IMR-90 (cell line): ENCODE measurements at regions not wholly inside any gene's neighbourhood (a gene's known extent, or its start where the extent isn't known, plus 50 kb on each side); places are given as distances from the start of the nearest gene placed in this dataset.

Source experiments
- ATAC-seq: fragments of 200-7000 bp; cut with Tn5 transposase; 2 replicates; pipeline ENCODE4 v1.9.1; 2020; ENCODE audit warnings: low read depth, mild to moderate bottlenecking, moderate library complexity
- BruUV-seq: library from RNA; stranded (reverse); fragments of 400-500 nt; replicated peaks from 2 replicates; lab custom pipeline; 2021; lab: Mats Ljungman, UMichigan
- CTCF ChIA-PET: fragments of 300-600 bp; formaldehyde crosslinking; extraction: SDS; loops from one replicate; lab custom pipeline; 2021; ENCODE audit warnings: antibody characterized with exemption; lab: Yijun Ruan, JAX
- POLR2A ChIA-PET: fragments of 300-600 bp; sonication (Branson Sonifier 250); formaldehyde crosslinking; loops from one replicate; lab custom pipeline; 2022; ENCODE audit warnings: antibody characterized with exemption; ENCODE audit not compliant: unreplicated experiment; lab: Charles Lee
- DNase-seq: peaks from one replicate; pipeline ENCODE4 v3.0.0; 2013
- H2AFZ ChIP-seq: replicated peaks from 2 replicates; pipeline ENCODE3; 2013; ENCODE audit warnings: low read length, mild to moderate bottlenecking; ENCODE audit not compliant: poor library complexity
- H2AK5ac ChIP-seq: 2 replicates; pipeline ENCODE4 v1.6.1; 2013; ENCODE audit warnings: low read depth, low read length, inconsistent platforms
- H2AK9ac ChIP-seq: replicated peaks from 2 replicates; pipeline ENCODE3; 2013; ENCODE audit warnings: mild to moderate bottlenecking, low read depth, low read length, moderate library complexity; ENCODE audit not compliant: poor library complexity
- H2BK120ac ChIP-seq: 2 replicates; pipeline ENCODE4 v1.6.1; 2013; ENCODE audit warnings: low read depth, low read length, inconsistent platforms
- H2BK15ac ChIP-seq: 3 replicates; pipeline ENCODE4 v1.6.1; 2013; ENCODE audit warnings: low read depth, low read length, inconsistent platforms
- H2BK20ac ChIP-seq: 2 replicates; pipeline ENCODE4 v1.6.1; 2013; ENCODE audit warnings: low read depth, mild to moderate bottlenecking, inconsistent platforms, low read length, moderate library complexity
- H2BK5ac ChIP-seq: 2 replicates; pipeline ENCODE4 v1.6.1; 2013; ENCODE audit warnings: mild to moderate bottlenecking, low read depth, low read length, inconsistent platforms; ENCODE audit not compliant: poor library complexity, severe bottlenecking
- H3K14ac ChIP-seq: replicated peaks from 2 replicates; pipeline ENCODE4 v1.6.1; 2013; ENCODE audit warnings: low read depth, low read length, inconsistent platforms
- H3K18ac ChIP-seq: 2 replicates; pipeline ENCODE4 v1.6.1; 2013; ENCODE audit warnings: low read depth, low read length, control low read depth
- H3K23ac ChIP-seq: 2 replicates; pipeline ENCODE4 v1.6.1; 2013; ENCODE audit warnings: low read depth, low read length, inconsistent platforms
- H3K27ac ChIP-seq: 2 replicates; pipeline ENCODE4 v1.5.1; 2013; ENCODE audit warnings: mild to moderate bottlenecking, control low read depth, low read length; ENCODE audit not compliant: insufficient read depth
- H3K27me3 ChIP-seq: 2 replicates; pipeline ENCODE4 v1.6.1; 2013; ENCODE audit warnings: low read length; ENCODE audit not compliant: control insufficient read depth, insufficient read depth
- H3K36me3 ChIP-seq: 2 replicates; pipeline ENCODE4 v1.6.1; 2013; ENCODE audit warnings: low read length, mixed read lengths; ENCODE audit not compliant: control insufficient read depth, insufficient read depth
- H3K4ac ChIP-seq: 2 replicates; pipeline ENCODE4 v1.6.1; 2013; ENCODE audit warnings: low read depth, low read length, inconsistent platforms
- H3K4me1 ChIP-seq: 2 replicates; pipeline ENCODE4 v1.6.1; 2013; ENCODE audit warnings: low read length, mixed read lengths; ENCODE audit not compliant: control insufficient read depth, insufficient read depth
- H3K4me2 ChIP-seq: 2 replicates; pipeline ENCODE4 v1.6.1; 2013; ENCODE audit warnings: low read depth, mild to moderate bottlenecking, control low read depth, low read length, moderate library complexity
- H3K4me3 ChIP-seq: 2 replicates; pipeline ENCODE4 v1.5.1; 2013; ENCODE audit warnings: low read depth, mild to moderate bottlenecking, control low read depth, low read length, moderate library complexity; ENCODE audit not compliant: insufficient read depth
- H3K56ac ChIP-seq: 2 replicates; pipeline ENCODE4 v1.6.1; 2013; ENCODE audit warnings: low read length, inconsistent platforms; ENCODE audit not compliant: insufficient read depth; ENCODE audit errors: extremely low read depth
- H3K79me1 ChIP-seq, 2 experiments: 2 replicates each; pipeline ENCODE4 v1.6.1; 2013; ENCODE audit warnings: low read length in 2 of 2, inconsistent platforms in 1 of 2, low read depth in 1 of 2
- H3K9ac ChIP-seq: 2 replicates; pipeline ENCODE4 v1.6.1; 2013; ENCODE audit warnings: low read depth, low read length, control low read depth
- H3K9me1 ChIP-seq: 2 replicates; pipeline ENCODE4 v1.6.1; 2013; ENCODE audit warnings: low read length, inconsistent platforms; ENCODE audit not compliant: insufficient read depth
- H3K9me3 ChIP-seq: 2 replicates; pipeline ENCODE4 v1.6.1; 2013; ENCODE audit warnings: low read length; ENCODE audit not compliant: control insufficient read depth, insufficient read depth
- H4K20me1 ChIP-seq: 2 replicates; pipeline ENCODE4 v1.6.1; 2013; ENCODE audit warnings: low read length, inconsistent platforms; ENCODE audit not compliant: insufficient read depth
- H4K5ac ChIP-seq: 2 replicates; pipeline ENCODE4 v1.6.1; 2013; ENCODE audit warnings: mild to moderate bottlenecking, low read depth, low read length, control low read depth
- H4K8ac ChIP-seq, 2 experiments: 2 replicates each; pipeline ENCODE4 v1.6.1; 2013; ENCODE audit warnings: low read depth in 2 of 2, low read length in 2 of 2, control low read depth in 1 of 2, inconsistent platforms in 1 of 2
- H4K91ac ChIP-seq: 2 replicates; pipeline ENCODE4 v1.6.1; 2013; ENCODE audit warnings: low read depth, low read length, inconsistent platforms; ENCODE audit not compliant: insufficient read depth
- CEBPB ChIP-seq: IDR thresholded peaks from 2 replicates; pipeline ENCODE4 v1.6.1; 2012; ENCODE audit warnings: low read depth, low read length, improper control_type of control experiment
- CHD1 ChIP-seq: IDR thresholded peaks from 2 replicates; pipeline ENCODE4 v1.6.1; 2012; ENCODE audit warnings: low read depth, low read length, improper control_type of control experiment
- ELK1 ChIP-seq: fragments of 150-350 bp; IDR thresholded peaks from 2 replicates; pipeline ENCODE4 v1.6.1; 2016; ENCODE audit warnings: low read depth, mild to moderate bottlenecking, low read length, moderate library complexity, borderline replicate concordance
- MXI1 ChIP-seq: IDR thresholded peaks from 2 replicates; pipeline ENCODE4 v1.6.1; 2012; ENCODE audit warnings: low read depth, mild to moderate bottlenecking, low read length, moderate library complexity, borderline replicate concordance
- SMC3 ChIP-seq: fragments of 150-350 bp; IDR thresholded peaks from 2 replicates; pipeline ENCODE4 v1.6.1; 2016; ENCODE audit warnings: low read depth, mild to moderate bottlenecking, antibody characterized with exemption, low read length, moderate library complexity
- WGBS, 2 experiments: methylation state at CpG; one replicate each; pipeline versions ENCODE4 v1.1.5 to v1.1.7; 2013; ENCODE audit warnings: missing lambda C conversion rate in 2 of 2; ENCODE audit not compliant: insufficient read length in 1 of 2; ENCODE audit errors: extremely low coverage in 2 of 2; 5-methylcytosine and 5-hydroxymethylcytosine counted together
- dilution Hi-C: fragments of 300-500 bp; cut with HindIII; formaldehyde crosslinking; loops from one replicate; pipeline ENCODE4 v1.14.3; 2018; ENCODE audit warnings: low sequenced_read_pairs; ENCODE audit not compliant: unreplicated experiment
- in situ Hi-C: fragments of 300-500 bp; cut with MboI; formaldehyde crosslinking; loops from 3 replicates; pipeline ENCODE4 v1.14.3; 2019; ENCODE audit warnings: low sequenced_read_pairs, inconsistent platforms, mixed read lengths
- intact Hi-C: fragments of 100-400 bp; cut with micrococcal nuclease; formaldehyde crosslinking; loops from 2 replicates; pipeline ENCODE4 v1.10.0; 2022

GRCh38 chr2:182639971-182640370, 76.1 kb upstream of the DNAJC10 start:
- TF ChIP-seq ELK1, result no peak
- no peak for TF ChIP-seq MXI1
- TF ChIP-seq CEBPB, result no peak
- TF ChIP-seq CHD1, result no peak
- TF ChIP-seq SMC3, result no peak
- no peaks in the 10 kb centered on the region for H4K20me1 ChIP-seq
- no peak overlapping the region for H2BK120ac ChIP-seq
- H3K9me3 ChIP-seq, result no peaks in the 10 kb centered on the region
- ATAC-seq (no peak), DNase-seq (no peak)
- dilution Hi-C loops, result no loop called here
- H2BK5ac ChIP-seq, result no peak overlapping the region
- H3K4me2 ChIP-seq, result no peak overlapping the region
- in situ Hi-C loops, result no loop called here
- no peaks in the 10 kb centered on the region for H3K4me1 ChIP-seq
- ChIA-PET POLR2A (no interaction called here), CTCF (interaction anchor here (1.4 kb wide), 1 partner anchor 9 kb away, joined by 4 read pairs; no protein-coding TSS in a partner anchor)
- H3K27ac ChIP-seq, result no peak overlapping the region
- H3K23ac ChIP-seq, result no peak overlapping the region
- no peak overlapping the region for H2BK20ac ChIP-seq
- no peaks in the 10 kb centered on the region for H3K79me1 ChIP-seq
- intact Hi-C loops, result no loop called here
- no TSS peak for BruUV-seq
- no peaks in the 10 kb centered on the region for H3K27me3 ChIP-seq
- H3K4ac ChIP-seq, result no peak overlapping the region
- no peak overlapping the region for H4K5ac ChIP-seq
- H3K18ac ChIP-seq, result no peak overlapping the region
- no peak overlapping the region for H4K91ac ChIP-seq
- H4K8ac ChIP-seq, result no peak overlapping the region
- H3K9me1 ChIP-seq, result no peaks in the 10 kb centered on the region
- H2AK9ac ChIP-seq, result no peak overlapping the region
- no peaks in the 10 kb centered on the region for H3K36me3 ChIP-seq
- H3K14ac ChIP-seq, result no peak overlapping the region
- no peak overlapping the region for H3K56ac ChIP-seq
- no peak overlapping the region for H3K9ac ChIP-seq
- no peak overlapping the region for H2AK5ac ChIP-seq
- H2AFZ ChIP-seq, result no peak overlapping the region
- H2BK15ac ChIP-seq, result no peak overlapping the region
- H3K4me3 ChIP-seq, result no peak overlapping the region
- WGBS, 2 experiments, result no CpG with 5 or more reads among the region's 2 CpGs
